ENCODE measurements at regions not wholly inside any gene's neighbourhood (a gene's known extent, or its start where the extent isn't known, plus 50 kb on each side); places are given as distances from the start of the nearest gene placed in this dataset.

GRCh38 chr2:208545403-208546042, 138.9 kb downstream of the PTH2R start:
- peak; percentile 63 for DNase-seq (ENCODE audit: low spot score)

GRCh38 chr2:208546107-208546506, 139.5 kb downstream of the PTH2R start:
- peak; percentile 17 for DNase-seq (ENCODE audit: low spot score)

- no peak for DNase-seq (ENCODE audit: low spot score)
Measured at GRCh38 chr2:208546860-208547650, 140.5 kb downstream of the PTH2R start.

DNA sequence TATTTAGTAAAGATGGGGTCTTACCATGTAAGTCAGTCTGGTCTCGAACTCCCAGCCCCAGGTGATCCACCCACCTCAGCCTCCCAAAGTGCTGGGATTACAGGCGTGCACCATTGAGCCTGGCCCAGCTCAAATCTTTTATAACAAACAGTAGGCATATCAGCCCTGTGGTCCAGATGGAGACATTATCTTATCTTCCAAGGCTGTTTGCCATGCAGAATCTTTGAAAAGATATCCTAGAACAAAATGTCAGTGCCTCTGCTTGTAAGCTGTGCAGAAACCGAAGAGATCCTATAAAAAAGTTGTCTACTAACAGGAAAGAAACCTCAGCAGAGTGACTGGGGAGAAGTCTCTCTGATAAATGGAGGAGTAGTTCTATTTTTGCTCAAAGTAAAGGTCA, 142.1 kb downstream of the PTH2R start:
- DNase-seq (ENCODE audit: low spot score) = no peak

DNA sequence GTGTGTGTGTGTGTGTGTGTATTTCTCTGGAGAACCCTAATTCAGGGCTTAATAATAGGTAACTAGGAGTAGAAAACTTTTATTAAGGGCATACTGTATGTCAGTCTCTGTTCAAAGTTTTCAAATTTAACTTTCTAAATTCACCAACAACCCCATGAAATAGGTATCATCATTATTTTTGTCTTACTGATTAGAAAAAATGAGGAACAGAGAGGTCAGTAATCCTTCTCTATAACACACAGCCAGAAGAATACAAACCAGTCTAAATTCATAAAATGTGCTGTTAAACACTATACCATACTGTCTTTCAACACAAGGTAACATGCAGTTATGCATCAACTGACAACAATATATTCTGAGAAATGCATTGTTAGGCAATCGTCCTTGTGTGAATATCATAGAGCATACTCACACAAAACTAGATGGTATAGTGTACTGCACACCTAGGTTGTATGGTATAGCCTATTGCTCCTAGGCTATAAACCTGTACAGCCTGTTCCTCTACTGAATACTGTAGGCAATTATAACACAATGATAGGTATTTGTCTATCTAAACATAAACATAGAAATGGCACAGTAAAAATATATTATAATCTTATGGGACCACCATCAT, 143.1 kb downstream of the PTH2R start:
- DNase-seq (ENCODE audit: low spot score) = no peak

- no peak for DNase-seq (ENCODE audit: low spot score)
Measured at GRCh38 chr2:208552943-208553342, 146.4 kb downstream of the PTH2R start.

- no peak for DNase-seq (ENCODE audit: low spot score)
Measured at GRCh38 chr2:208556983-208557484, 150.4 kb downstream of the PTH2R start.

GRCh38 chr2:208565690-208566416, 159.3 kb downstream of the PTH2R start:
- no peak for DNase-seq (ENCODE audit: low spot score)

GRCh38 chr2:208568203-208568602, 161.6 kb downstream of the PTH2R start:
- no peak for DNase-seq (ENCODE audit: low spot score)

DNA sequence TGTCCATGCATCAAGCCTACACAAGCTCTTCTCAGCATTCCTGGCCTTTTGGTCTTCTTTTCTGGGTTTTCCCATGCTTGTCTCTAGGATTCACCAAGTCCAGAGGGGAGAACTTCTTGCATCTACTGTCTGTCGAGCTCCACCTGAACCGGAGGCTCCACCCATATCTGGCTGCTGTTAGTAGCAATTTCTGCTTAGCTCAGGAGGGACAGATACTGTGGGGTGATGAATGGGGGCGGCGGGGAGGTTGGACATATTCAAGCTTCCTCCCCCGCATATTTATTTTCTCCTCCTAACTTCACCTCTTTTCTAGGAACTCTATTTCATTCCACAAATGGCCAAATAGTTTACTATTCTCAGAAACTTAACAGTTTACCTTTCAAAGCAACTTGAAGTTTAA, 163.5 kb downstream of the PTH2R start:
- DNase-seq (ENCODE audit: low spot score) = no peak

GRCh38 chr2:208570851-208571763, 164.5 kb downstream of the PTH2R start:
- peak; percentile 5 for DNase-seq (ENCODE audit: low spot score)

- DNase-seq (ENCODE audit: low spot score) = no peak
Measured at GRCh38 chr2:208571764-208572131, 165.2 kb downstream of the PTH2R start.

DNA sequence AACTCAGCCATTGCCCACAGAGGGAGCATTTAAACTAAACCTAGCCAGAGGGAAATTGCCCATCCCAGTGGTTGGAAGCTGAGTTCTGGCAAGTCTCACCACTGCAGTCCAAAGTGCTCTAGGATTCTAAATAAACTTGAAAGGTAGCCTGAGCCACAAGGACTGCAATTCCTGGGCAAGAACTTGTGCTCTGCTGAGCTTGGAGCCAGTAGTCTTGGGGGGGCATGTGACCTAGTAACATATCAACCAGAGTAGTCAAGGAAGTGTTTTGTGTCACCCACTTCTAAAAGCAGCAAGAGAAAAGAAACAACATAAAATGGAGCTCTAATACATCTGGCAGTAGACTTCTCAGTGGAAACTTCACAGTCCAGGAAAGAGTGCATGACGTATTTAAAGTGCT, 167.0 kb downstream of the PTH2R start:
- DNase-seq (ENCODE audit: low spot score) = peak; percentile 3

GRCh38 chr2:208579678-208580077, 173.1 kb downstream of the PTH2R start:
- no peak for DNase-seq (ENCODE audit: low spot score)

DNA sequence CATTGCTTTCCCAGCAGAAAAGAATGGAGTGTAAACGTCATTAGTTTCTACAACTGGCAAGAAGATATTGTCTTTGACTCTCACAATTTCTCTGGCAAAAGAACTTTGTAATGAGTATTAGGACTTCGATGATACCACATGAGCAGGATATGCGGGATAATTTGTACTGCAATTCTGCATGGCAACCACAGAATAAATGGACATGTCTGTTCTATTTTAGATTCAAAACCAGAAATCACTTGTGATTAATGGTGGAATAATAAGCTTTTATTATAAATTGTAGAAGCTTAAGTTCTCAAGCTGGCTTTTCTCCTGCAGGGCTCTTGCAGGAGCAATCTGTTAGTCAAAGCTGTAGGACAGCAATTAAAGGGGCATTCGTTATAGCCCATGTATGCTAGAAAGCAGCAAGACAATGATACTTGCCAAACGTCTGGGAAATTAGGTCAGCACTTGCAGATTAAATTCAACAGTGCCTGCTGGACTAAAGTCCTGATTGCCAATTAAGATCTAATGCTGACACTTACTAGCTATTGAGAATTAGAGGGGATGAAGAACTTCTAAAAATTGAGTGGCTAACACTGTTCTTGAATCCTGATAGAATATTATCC, 177.9 kb downstream of the PTH2R start:
- DNase-seq (ENCODE audit: low spot score) = no peak

DNA sequence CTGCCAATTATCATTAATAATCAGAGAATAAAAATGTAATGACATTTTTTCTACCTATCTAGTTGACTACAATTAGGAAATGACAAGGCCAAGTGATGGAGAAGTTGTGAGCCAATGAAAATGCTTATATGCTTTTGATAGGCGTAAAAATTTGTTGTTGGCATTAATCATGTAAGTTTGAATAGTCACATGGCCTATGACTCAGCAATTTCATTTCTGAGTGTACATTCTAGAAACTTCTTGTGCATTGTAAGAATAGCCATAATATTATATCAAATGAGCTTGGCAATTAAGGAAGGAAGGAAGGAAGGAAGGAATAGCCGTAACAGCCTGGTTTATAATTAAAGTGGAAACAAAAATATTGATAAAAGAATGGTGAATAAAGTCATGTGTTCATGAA, 179.9 kb downstream of the PTH2R start:
- no peak for DNase-seq (ENCODE audit: low spot score)

- no peak for DNase-seq (ENCODE audit: low spot score)
Measured at GRCh38 chr2:208594642-208595385, 188.2 kb downstream of the PTH2R start.

- peak; percentile 90 for DNase-seq (ENCODE audit: low spot score)
Measured at GRCh38 chr2:208595386-208596275, 189.0 kb downstream of the PTH2R start.

DNA sequence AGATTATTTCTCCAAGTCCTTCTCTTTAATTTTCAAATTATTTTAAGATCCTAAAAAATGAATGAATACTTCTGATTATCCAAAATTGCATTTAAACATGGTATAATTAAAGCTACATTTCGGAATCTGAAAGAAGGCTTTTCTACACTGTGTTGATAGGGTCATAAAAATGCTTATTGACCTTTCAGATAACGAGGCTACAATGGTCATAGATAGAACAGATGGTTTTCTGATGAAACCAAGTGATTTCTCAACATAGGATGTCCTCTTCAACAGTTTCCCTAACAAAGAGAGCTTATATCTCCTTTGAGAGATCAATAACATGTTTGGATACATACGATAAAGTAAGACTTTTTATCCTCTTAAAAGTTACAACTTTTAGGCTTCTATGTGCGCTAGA, 201.1 kb downstream of the PTH2R start:
- no peak for DNase-seq (ENCODE audit: low spot score)

Data from HT-29 (cell line).